Ecto neural progenitor cell (in vitro differentiated cells): ENCODE measurements at regions not wholly inside any gene's neighbourhood (a gene's known extent, or its start where the extent isn't known, plus 50 kb on each side); places are given as distances from the start of the nearest gene placed in this dataset.
"Not testable (repeated sequence)": the region's sequence is repeated elsewhere in the genome, so short reads cannot be mapped to it uniquely, and the experiment has no call there.

ENCODE experiments used
- DNase-seq: peaks from one replicate; pipeline ENCODE4 v3.0.0-alpha.2; 2018; ENCODE audit warnings: low spot score

GRCh38 chr20:29533566-29534177, 1723.8 kb upstream of the DEFB115 start:
- not testable (repeated sequence) for DNase-seq

DNA sequence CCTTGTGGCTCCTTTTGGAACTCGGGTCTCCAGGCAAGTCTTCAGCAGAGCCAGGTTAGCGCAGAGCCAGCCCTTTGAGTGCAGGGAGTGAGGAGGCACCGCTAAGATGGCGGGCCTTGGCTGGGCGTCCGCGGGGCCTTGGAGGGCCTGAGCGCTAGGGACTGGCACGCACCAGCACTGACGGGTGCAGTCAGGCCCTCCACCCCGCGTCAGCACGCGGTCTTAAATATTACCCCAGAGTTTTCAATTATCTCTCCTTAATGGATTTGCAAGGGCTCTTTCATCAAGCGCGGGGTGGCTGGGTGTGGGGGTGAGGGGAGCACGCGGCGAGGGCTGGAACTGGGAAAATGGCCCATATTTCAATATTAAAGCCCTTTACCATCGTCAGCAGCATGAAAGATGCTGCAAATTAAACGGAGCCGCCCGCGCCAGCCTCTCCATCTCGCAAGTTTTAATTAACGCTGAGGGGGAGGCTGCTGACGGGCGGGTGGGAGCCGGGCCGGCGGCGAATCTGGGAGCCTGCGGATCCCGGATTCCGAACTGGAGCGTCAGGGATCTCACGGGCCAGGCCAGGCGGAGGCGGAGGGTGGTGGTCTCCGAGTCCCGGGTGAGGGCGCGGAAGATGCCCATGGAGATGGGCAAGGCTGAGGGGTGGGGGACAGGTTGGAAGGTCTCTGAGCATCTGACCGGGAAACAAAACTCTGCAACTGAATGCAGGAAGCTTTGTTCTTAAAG, 1690.4 kb upstream of the DEFB115 start:
- DNase-seq: not testable (repeated sequence)

DNA sequence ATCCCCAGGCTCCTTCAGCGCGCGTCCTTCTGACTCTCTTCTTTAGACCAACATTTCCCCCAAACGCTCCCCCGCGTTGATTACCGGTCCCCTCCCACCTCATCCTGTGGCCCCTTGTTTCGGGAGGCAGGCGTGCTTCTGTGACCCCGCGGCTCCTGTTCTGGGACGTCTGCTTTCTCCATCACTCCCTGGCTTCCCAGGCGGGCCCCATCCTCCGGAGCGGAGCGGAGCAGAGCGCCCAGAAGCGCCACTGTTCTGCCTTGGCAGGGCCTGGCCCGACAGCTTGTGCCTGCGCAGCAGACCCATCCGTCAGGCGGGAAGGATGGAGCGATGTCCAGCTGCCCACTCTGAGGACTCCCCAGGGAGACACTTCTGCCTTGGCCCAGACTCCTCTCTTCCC, 1689.8 kb upstream of the DEFB115 start:
- DNase-seq: not testable (repeated sequence)

DNA sequence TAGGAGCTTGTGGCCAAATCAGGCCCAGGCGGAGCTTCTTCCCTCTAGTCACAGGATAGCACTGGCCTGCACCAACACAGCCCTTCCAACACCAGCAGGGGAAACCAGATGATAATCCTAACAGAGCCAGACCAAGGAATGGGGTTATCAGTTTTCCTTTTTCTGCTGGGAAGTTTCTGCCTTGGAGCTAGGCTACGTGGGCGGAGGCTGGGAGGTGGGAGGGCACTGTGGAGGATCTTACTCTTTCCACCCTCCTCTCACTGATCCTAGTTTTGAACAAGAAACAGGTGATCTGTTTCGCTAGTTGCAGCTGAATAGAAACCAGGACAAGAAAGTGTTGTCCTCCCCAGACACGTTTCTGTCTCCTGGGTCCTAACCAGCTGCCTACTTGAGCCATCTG, 1687.3 kb upstream of the DEFB115 start:
- not testable (repeated sequence) for DNase-seq

GRCh38 chr20:29589530-29589929, 1667.9 kb upstream of the DEFB115 start:
- DNase-seq: not testable (repeated sequence)

DNA sequence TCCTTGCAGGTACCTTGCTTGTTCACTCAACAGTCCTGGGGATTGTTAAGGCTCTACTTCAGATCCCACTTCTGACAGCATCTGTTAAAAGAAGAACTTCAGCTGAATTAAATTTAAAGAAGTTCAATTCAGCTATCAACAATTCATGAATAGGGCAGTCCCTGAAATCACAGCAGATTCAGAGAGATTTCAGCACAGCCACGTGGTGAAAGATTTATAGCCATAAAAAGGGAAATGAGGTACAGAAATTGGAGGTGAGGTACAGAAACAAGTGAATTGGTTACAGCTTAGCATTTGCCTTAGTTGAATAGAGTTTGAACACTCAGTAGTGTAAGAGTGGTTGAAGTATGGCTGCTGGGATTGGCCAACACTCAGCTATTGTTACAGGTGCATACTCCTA, 1653.3 kb upstream of the DEFB115 start:
- not testable (repeated sequence) for DNase-seq

DNA sequence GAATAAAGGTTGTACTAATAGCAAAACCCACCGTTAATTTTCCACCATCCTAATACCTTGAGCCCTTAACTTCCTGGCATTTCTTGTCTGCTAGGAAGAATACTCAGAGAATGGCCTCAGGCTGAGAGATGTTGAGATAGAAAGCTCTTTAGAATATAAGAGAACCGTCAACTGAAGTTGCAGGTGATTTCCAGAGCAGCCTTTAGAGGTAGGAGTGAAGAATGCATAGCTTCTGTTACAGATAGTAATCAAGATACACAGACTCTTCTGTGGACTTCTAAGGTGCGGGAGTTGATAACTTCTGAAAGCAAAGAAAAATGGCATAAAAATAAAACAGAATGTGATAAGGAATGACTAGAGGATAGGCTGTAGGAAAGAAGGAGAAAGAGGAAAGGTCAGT, 1651.3 kb upstream of the DEFB115 start:
- DNase-seq: not testable (repeated sequence)

DNA sequence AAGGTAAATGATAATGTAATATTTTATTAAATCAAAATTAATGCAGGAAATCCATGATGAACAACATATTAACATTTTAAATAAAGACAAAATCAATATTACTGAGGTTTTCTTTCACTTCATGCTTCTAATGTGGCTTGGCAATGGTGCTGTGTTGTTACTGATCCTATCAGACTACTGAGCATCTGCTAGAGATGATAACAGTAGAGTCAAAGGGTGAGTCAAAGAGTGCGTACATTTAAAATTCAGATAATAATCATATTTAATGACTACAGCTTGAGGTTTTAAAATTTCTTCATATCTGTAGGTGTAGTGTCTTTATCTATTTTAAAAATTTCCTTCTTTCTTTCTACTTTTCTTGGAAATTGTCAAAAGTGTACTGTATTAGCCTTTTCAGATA, 1628.1 kb upstream of the DEFB115 start:
- DNase-seq: not testable (repeated sequence)
